Bronchial epithelial cell (primary cell): ENCODE measurements at regions not wholly inside any gene's neighbourhood (a gene's known extent, or its start where the extent isn't known, plus 50 kb on each side); places are given as distances from the start of the nearest gene placed in this dataset.

ENCODE experiments used
- DNase-seq: peaks from one replicate; pipeline ENCODE4 v3.0.0-alpha.2; 2010; ENCODE audit warnings: low read depth
- FAIRE-seq: peaks from 2 replicates; lab custom pipeline; 2011; peaks lifted over from hg19 to GRCh38; lab: Jason Lieb, UNC
- H3K27me3 ChIP-seq: 2 replicates; pipeline ENCODE4 v1.5.1; 2011; ENCODE audit warnings: low read length; ENCODE audit not compliant: control insufficient read depth, insufficient read depth
- H3K36me3 ChIP-seq: 2 replicates; pipeline ENCODE4 v1.5.1; 2011; ENCODE audit warnings: low read length; ENCODE audit not compliant: control insufficient read depth, insufficient read depth
- H3K4me3 ChIP-seq: 2 replicates; pipeline ENCODE4 v1.5.1; 2011; ENCODE audit warnings: mild to moderate bottlenecking, low read depth, low read length, control low read depth
- TF ChIP-seq, protein P1 (sequence below): IDR thresholded peaks from 2 replicates; pipeline ENCODE4 v1.5.1; 2011; ENCODE audit warnings: mild to moderate bottlenecking, moderate library complexity, low read length, control low read depth, inconsistent platforms; ENCODE audit not compliant: insufficient read depth, severe bottlenecking

DNA sequence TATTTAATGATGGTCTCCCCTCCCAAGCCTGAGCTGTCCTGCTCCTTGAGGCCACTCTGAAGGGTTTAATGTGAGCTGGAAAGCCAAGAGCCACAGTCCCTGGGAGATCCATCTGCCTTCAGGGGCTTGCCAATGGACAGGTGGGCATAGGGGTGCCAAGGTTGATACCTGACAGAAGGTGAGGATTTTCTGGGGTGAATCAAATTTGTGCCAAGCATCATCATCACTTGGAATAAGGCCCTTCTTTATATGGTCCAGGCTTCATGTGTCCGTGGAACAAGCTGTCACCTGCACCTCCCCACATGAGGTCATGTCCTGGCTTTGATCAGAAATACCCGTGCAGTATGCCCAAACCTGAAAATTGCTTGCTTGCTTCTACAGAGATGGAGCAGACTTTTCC, 71.9 kb upstream of the CTNNB1 start:
- FAIRE-seq = no peak
- DNase-seq = no peak
- TF ChIP-seq, protein P1, sequence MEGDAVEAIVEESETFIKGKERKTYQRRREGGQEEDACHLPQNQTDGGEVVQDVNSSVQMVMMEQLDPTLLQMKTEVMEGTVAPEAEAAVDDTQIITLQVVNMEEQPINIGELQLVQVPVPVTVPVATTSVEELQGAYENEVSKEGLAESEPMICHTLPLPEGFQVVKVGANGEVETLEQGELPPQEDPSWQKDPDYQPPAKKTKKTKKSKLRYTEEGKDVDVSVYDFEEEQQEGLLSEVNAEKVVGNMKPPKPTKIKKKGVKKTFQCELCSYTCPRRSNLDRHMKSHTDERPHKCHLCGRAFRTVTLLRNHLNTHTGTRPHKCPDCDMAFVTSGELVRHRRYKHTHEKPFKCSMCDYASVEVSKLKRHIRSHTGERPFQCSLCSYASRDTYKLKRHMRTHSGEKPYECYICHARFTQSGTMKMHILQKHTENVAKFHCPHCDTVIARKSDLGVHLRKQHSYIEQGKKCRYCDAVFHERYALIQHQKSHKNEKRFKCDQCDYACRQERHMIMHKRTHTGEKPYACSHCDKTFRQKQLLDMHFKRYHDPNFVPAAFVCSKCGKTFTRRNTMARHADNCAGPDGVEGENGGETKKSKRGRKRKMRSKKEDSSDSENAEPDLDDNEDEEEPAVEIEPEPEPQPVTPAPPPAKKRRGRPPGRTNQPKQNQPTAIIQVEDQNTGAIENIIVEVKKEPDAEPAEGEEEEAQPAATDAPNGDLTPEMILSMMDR = no peak
- no peaks in the 10 kb centered on the region for H3K27me3 ChIP-seq
- H3K36me3 ChIP-seq = no peaks in the 10 kb centered on the region
- no peak overlapping the region for H3K4me3 ChIP-seq

DNA sequence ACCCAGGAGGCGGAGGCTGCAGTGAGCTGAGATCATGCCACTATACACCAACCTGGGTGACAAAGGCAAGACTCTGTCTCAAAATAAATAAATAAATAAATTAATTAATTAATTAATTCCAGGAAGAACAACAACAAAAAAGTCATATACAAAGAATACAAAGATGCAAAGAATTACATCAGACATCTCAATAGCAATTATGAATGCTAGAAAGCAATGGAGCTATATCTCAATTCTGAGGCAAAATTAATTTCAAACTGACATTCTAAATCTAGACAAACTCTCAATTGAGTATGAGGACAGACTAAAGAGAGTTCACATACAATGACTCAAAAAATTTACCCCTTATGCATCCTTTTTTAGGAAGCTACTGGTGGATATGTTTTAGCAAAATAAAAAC, 69.6 kb upstream of the CTNNB1 start:
- H3K36me3 ChIP-seq = no peaks in the 10 kb centered on the region
- FAIRE-seq (no peak), DNase-seq (no peak)
- TF ChIP-seq, protein P1 = no peak
- no peaks in the 10 kb centered on the region for H3K27me3 ChIP-seq
- H3K4me3 ChIP-seq = no peak overlapping the region

DNA sequence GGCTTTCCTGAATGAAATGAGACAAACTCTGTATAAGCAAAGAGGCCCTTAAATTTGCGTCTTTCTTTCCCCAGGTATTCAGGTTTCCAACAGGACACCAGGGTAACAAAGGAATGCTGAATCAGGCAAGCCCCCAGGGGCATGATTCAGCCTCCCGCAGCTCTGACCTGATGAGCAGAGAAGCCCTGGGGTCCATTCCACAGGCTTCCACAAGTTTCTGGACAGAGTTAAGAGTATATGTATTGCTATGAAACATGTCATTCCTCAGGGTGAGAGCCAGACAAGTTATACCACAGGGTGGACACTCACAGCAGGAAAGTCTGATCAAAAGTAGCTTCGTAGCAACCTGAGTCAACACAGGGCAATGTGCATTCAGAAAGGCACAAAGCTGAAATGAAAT, 68.1 kb upstream of the CTNNB1 start:
- no peak overlapping the region for H3K4me3 ChIP-seq
- H3K36me3 ChIP-seq = no peaks in the 10 kb centered on the region
- FAIRE-seq (no peak), DNase-seq (peak; percentile 98)
- no peaks in the 10 kb centered on the region for H3K27me3 ChIP-seq
- TF ChIP-seq, protein P1 = no peak

DNA sequence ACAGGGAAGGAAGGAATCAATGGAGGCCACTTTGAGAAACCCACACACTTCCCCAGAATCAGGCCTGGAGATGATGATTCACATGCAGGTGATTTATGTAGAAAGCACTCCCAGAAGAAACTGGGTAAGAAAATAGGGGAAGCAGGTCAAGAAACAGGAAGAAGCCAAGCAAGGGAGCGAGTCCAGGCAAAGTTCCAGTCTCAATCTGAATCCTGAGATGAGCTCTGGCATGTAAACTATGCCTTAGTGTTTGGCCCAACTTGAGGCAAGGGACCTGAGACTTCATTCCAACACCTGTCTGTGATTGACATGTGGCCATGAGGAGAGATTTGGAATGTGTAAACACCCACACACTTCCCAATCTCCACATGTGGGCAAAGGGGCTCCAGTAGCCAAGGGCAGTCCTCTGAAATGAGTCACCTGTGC, 61.6 kb upstream of the CTNNB1 start:
- Histone ChIP-seq H3K27me3 (no peaks in the 10 kb centered on the region), H3K36me3 (no peaks in the 10 kb centered on the region), H3K4me3 (no peak overlapping the region)
- FAIRE-seq = peak; percentile 93
- DNase-seq = peak; percentile 98
- TF ChIP-seq, protein P1 = no peak

DNA sequence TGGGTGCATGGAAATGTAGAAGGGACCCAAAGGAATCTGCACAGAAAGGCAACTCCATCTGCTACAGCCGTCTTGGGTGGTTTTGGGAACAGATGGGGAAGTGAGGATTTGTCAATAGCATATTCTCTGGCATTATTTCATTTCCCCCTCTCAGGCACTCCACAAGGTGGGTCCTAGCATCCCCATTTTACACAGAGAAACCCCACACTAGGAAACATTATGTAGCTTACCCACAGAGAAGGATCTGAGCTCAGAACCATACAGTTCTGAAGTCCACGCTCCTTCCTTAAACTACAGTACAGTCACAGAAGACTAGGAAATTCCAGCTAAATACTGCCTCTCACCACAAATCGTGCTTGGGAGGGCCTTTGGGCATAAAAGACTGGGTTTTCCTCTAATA, 61.2 kb upstream of the CTNNB1 start:
- no peak for FAIRE-seq
- no peaks in the 10 kb centered on the region for H3K27me3 ChIP-seq
- no peak for DNase-seq
- TF ChIP-seq, protein P1 = no peak
- no peak overlapping the region for H3K4me3 ChIP-seq
- H3K36me3 ChIP-seq = no peaks in the 10 kb centered on the region

DNA sequence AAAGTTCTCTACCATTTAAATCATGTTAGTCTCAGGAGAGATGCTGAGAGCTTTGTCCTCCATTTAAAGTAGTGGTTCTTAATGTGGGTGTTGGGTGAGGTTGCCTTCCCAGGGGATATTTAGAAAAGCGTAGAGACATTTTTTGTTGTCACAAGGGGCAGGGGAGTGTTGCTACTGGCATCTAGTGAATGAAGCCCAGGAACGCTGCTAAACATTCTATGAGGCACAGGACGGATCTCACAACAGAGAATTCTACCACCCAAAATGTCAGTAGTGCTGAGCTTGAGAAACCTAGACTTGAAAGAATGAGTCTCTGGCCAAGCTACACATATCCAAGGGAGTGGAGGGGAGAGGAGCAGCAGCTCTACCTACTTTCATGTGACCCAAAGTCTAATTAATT, 60.7 kb upstream of the CTNNB1 start:
- H3K27me3 ChIP-seq = no peaks in the 10 kb centered on the region
- H3K4me3 ChIP-seq = no peak overlapping the region
- TF ChIP-seq, protein P1 = no peak
- DNase-seq (no peak), FAIRE-seq (no peak)
- H3K36me3 ChIP-seq = no peaks in the 10 kb centered on the region
